Gastroesophageal sphincter (tissue), 4 donors: ENCODE measurements at regions not wholly inside any gene's neighbourhood (a gene's known extent, or its start where the extent isn't known, plus 50 kb on each side); places are given as distances from the start of the nearest gene placed in this dataset.

ENCODE experiments used
- ATAC-seq: fragments of 150-250 bp; one replicate; pipeline ENCODE4 v1.9.1; 2016; ENCODE audit warnings: mild to moderate bottlenecking, moderate library complexity
- H3K27ac ChIP-seq, 4 donors: fragments of 200-600 bp; sonication (generic) in 3 of 4; 1 replicate in 3 of 4; 2 replicates in 1 of 4; pipeline ENCODE4 v1.5.1; 2016 to 2019
- H3K27me3 ChIP-seq: fragments of 200-600 bp; sonication (generic); one replicate; pipeline ENCODE4 v1.5.1; 2019
- H3K36me3 ChIP-seq, 2 donors: fragments of 200-600 bp; sonication (generic); one replicate each; pipeline ENCODE4 v1.5.1; 2019; ENCODE audit warnings: control low read depth in 1 of 2
- H3K4me1 ChIP-seq, 3 donors: fragments of 200-600 bp; sonication (generic); 1 replicate in 2 of 3; 2 replicates in 1 of 3; pipeline ENCODE4 v1.5.1; 2016 to 2019; ENCODE audit warnings: control low read depth in 2 of 3
- H3K4me3 ChIP-seq, 2 donors: fragments of 200-600 bp; sonication (generic); one replicate each; pipeline ENCODE4 v1.5.1; 2019; ENCODE audit warnings: mild to moderate bottlenecking in 1 of 2, moderate library complexity in 1 of 2
- H3K9me3 ChIP-seq, 3 donors: fragments of 200-600 bp; sonication (generic); one replicate each; pipeline ENCODE4 v1.5.1; 2017 to 2019; ENCODE audit warnings: control low read depth in 2 of 3
- EP300 ChIP-seq: sonication (generic); formaldehyde crosslinking; IDR thresholded peaks from one replicate; pipeline ENCODE4 v1.6.1; 2017; ENCODE audit warnings: antibody characterized with exemption, mild to moderate bottlenecking
- POLR2A ChIP-seq, 2 donors: fragments of 450-650 bp; IDR thresholded peaks; one replicate each; pipeline ENCODE4 v1.6.1; 2017; ENCODE audit warnings: antibody characterized with exemption in 2 of 2, mild to moderate bottlenecking in 2 of 2, moderate library complexity in 1 of 2
- POLR2AphosphoS5 ChIP-seq: sonication (generic); formaldehyde crosslinking; IDR thresholded peaks from one replicate; pipeline ENCODE4 v1.6.1; 2017; ENCODE audit warnings: antibody characterized with exemption
- WGBS, 2 donors: methylation state at CpG; one replicate each; pipeline ENCODE4 v1.1.5; 2018; ENCODE audit warnings: low coverage in 1 of 2; 5-methylcytosine and 5-hydroxymethylcytosine counted together
- TF ChIP-seq, protein P1 (sequence below), 4 experiments: fragments of 200-600 bp in 2 of 4; fragments of 450-650 bp in 2 of 4; sonication (generic) in 1 of 4; IDR thresholded peaks; one replicate each; pipeline ENCODE4 v1.5.1; 2017 to 2019; ENCODE audit warnings: antibody characterized with exemption in 4 of 4, mild to moderate bottlenecking in 2 of 4, moderate library complexity in 2 of 4

DNA sequence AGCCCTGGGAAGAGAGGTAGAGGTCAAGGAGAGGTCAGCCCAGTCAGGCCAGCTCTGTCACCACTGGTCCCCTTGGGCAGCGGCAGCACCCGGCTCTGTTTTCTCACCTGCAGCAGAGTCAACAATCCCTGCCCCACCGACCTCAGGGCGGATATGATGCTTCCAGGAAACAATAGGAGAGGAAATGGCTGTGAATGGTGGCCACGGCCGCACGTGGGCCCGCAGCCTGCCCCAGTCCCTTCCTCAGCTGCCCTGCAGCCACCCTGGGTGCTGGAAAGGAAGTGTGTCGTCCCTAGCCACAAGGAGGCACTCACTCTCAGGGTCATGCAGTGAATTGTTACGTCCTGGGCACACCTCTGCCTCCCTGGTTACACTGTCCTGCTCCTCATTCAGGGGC, 92.5 kb upstream of the ENPP6 start:
- WGBS, 2 donors = 40 to 85% methylated on average over 1 to 2 of the region's 10 CpGs
- Histone ChIP-seq H3K36me3 (no peaks in the 10 kb centered on the region), H3K4me1 (peaks cover 0 to 11% (median 0%) of the 10 kb centered on the region in 3 donors), H3K4me3 (no peak overlapping the region), H3K27me3 (no peaks in the 10 kb centered on the region), H3K27ac (no peak overlapping the region), H3K9me3 (no peaks in the 10 kb centered on the region)
- TF ChIP-seq, protein P1, sequence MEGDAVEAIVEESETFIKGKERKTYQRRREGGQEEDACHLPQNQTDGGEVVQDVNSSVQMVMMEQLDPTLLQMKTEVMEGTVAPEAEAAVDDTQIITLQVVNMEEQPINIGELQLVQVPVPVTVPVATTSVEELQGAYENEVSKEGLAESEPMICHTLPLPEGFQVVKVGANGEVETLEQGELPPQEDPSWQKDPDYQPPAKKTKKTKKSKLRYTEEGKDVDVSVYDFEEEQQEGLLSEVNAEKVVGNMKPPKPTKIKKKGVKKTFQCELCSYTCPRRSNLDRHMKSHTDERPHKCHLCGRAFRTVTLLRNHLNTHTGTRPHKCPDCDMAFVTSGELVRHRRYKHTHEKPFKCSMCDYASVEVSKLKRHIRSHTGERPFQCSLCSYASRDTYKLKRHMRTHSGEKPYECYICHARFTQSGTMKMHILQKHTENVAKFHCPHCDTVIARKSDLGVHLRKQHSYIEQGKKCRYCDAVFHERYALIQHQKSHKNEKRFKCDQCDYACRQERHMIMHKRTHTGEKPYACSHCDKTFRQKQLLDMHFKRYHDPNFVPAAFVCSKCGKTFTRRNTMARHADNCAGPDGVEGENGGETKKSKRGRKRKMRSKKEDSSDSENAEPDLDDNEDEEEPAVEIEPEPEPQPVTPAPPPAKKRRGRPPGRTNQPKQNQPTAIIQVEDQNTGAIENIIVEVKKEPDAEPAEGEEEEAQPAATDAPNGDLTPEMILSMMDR (IDR thresholded peaks at IDR 0.05) = peak in 3 of 4 experiments; percentile 5 to 44 (median 14)
- TF ChIP-seq EP300 (no peak), POLR2A (IDR thresholded peaks at IDR 0.05) (no peak)
- ATAC-seq = peak; percentile 55

DNA sequence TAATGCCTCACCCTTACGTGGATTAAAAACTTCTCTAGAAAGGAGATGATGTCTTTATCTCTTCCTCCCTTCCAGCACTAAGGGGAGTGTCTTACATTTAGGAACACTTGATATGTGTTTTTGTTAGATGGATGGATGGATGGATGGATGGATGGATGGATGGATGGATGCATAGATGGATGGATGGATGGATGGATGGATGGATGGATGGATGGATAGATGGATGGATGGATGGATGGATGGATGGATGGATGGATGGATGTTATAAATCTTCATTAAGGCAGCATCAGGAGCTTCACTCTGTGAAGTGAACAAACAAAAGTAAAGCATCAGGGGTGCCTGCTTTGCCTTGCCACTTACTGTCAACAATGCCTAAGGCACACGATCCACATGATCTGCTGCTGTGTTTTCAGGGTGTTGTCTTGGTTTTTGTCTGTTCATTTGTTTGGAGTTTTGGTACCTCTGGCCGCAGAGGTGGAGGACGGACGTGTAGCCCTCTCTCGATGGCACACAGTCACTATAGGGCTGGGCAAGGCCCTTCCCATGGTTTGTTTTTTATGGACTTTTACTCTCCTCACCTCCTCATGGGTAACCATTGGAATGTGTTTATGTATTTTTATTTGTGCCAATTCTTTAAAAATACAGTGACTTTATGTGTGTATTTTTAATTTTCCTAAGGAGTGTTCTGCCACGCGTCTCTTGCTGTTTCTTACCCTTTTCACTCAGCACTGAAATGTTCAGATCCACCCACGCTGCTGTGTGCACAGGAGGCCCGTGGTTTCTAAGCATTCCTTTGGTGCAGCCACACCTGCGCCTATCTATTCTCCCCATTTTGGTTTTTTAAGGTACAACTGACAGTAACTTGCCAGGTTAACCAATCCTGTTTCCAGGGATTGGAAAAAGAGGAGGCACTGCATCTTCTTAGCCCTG, 91.8 kb upstream of the ENPP6 start:
- no peaks in the 10 kb centered on the region for H3K36me3 ChIP-seq
- H3K9me3 ChIP-seq = peaks cover 0 to 4% (median 0%) of the 10 kb centered on the region in 3 donors
- no peak overlapping the region for H3K4me3 ChIP-seq
- TF ChIP-seq POLR2AphosphoS5 (no peak), POLR2A (IDR thresholded peaks at IDR 0.05) (no peak), EP300 (no peak)
- TF ChIP-seq, protein P1 (IDR thresholded peaks at IDR 0.05) = no peak
- no peaks in the 10 kb centered on the region for H3K27me3 ChIP-seq
- H3K4me1 ChIP-seq = peaks cover 0 to 11% (median 0%) of the 10 kb centered on the region in 3 donors
- WGBS, 2 donors = 89 to 94% methylated on average over 3 to 11 of the region's 11 CpGs
- no peak overlapping the region for H3K27ac ChIP-seq
- ATAC-seq = no peak

DNA sequence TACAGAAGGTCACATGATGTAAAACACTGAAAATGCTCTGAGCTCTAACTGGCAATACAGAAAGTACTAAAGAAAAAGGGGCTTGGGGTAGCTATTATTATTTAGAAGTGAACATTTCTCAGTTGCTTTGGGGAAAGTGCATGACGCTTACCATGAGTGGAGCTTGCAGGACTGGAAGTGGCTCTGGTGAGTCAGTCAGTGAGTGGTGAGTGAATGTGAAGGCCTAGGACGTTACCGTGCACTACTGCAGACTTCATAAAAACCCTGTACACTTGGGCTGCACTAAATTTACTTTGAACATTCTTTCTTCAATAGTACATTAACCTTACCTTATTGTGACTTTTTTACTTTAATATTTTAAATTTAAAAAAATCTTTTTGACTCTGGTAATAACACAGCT, 89.3 kb upstream of the ENPP6 start:
- Histone ChIP-seq H3K27ac (no peak overlapping the region), H3K27me3 (no peaks in the 10 kb centered on the region), H3K36me3 (no peaks in the 10 kb centered on the region), H3K4me3 (no peak overlapping the region), H3K4me1 (peaks cover 0 to 11% (median 0%) of the 10 kb centered on the region in 3 donors), H3K9me3 (peaks cover 0 to 5% (median 0%) of the 10 kb centered on the region in 3 donors)
- TF ChIP-seq, protein P1 (IDR thresholded peaks at IDR 0.05) = no peak
- no peak for TF ChIP-seq POLR2AphosphoS5
- no peak for TF ChIP-seq POLR2A (IDR thresholded peaks at IDR 0.05)
- TF ChIP-seq EP300 = no peak
- WGBS, 2 donors = 79 to 80% methylated on average over 3 of the region's 3 CpGs
- no peak for ATAC-seq

DNA sequence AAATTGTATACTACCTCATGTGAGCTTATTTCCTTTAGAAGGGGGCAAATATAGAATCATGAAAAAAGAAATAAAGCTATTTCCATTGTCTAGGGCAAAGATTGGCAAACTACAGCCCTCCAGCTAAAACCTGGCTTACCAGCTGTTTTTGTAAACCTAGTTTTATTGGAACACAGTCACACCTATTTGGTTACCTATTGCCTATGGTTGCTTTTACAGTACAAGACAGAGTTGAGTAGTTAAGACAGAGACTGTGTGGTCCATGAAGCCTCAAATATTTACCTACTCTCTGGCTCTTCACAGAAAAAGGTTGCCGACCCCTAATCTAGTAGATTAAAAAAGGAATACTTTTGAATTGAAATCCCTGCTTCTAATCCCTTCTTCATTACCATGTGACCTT, 88.8 kb upstream of the ENPP6 start:
- H3K9me3 ChIP-seq = peaks cover 0 to 5% (median 0%) of the 10 kb centered on the region in 3 donors
- 100% methylated on average over 1 of the region's 1 CpG; no CpG with 5 or more reads in 1 of the 2 donors for WGBS, 2 donors
- no peak for ATAC-seq
- H3K4me1 ChIP-seq = peaks cover 0 to 11% (median 0%) of the 10 kb centered on the region in 3 donors
- no peak overlapping the region for H3K4me3 ChIP-seq
- H3K27me3 ChIP-seq = no peaks in the 10 kb centered on the region
- no peak overlapping the region for H3K27ac ChIP-seq
- no peak for TF ChIP-seq POLR2AphosphoS5
- no peak for TF ChIP-seq POLR2A (IDR thresholded peaks at IDR 0.05)
- no peak for TF ChIP-seq EP300
- TF ChIP-seq, protein P1 (IDR thresholded peaks at IDR 0.05) = no peak
- no peaks in the 10 kb centered on the region for H3K36me3 ChIP-seq

DNA sequence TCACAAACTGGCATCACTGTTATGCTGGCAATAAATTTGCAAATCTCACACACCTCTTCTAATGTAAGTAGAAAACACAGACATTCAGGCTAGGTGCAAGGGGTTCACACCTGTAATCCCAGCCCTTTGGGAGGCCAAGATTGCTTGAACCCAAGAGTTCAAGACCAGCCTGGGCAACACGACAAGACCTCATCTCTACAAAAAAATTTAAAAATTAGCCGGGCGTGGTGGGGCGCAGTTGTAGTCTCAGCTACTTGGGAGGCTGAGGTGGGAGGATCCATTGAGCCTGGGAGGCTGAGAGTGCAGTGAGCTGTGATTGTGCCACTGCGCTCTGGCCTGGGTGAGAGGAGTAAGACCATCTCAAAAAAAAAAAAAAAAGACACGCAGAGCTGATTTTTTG, 83.1 kb upstream of the ENPP6 start:
- H3K4me1 ChIP-seq = no peaks in the 10 kb centered on the region
- H3K27ac ChIP-seq = no peak overlapping the region
- WGBS, 2 donors = 90 to 93% methylated on average over 3 to 5 of the region's 6 CpGs
- no peak for ATAC-seq
- TF ChIP-seq POLR2A (IDR thresholded peaks at IDR 0.05) = no peak
- no peak for TF ChIP-seq EP300
- no peak for TF ChIP-seq POLR2AphosphoS5
- H3K36me3 ChIP-seq = no peaks in the 10 kb centered on the region
- peaks cover 0 to 5% (median 0%) of the 10 kb centered on the region in 3 donors for H3K9me3 ChIP-seq
- H3K27me3 ChIP-seq = no peaks in the 10 kb centered on the region
- no peak overlapping the region for H3K4me3 ChIP-seq
